Liver (tissue), 2 donors: ENCODE measurements at regions not wholly inside any gene's neighbourhood (a gene's known extent, or its start where the extent isn't known, plus 50 kb on each side); places are given as distances from the start of the nearest gene placed in this dataset.

Experiments used
- FOXA2 ChIP-seq: IDR thresholded peaks from 2 replicates; pipeline ENCODE4 v1.6.1; 2016; ENCODE audit warnings: antibody characterized with exemption
- RXRA ChIP-seq, 2 donors: IDR thresholded peaks; 2 replicates each; pipeline ENCODE4 v1.6.1; 2017 to 2018; ENCODE audit warnings: antibody characterized with exemption in 2 of 2, mild to moderate bottlenecking in 1 of 2
- donor health status: healthy.

DNA sequence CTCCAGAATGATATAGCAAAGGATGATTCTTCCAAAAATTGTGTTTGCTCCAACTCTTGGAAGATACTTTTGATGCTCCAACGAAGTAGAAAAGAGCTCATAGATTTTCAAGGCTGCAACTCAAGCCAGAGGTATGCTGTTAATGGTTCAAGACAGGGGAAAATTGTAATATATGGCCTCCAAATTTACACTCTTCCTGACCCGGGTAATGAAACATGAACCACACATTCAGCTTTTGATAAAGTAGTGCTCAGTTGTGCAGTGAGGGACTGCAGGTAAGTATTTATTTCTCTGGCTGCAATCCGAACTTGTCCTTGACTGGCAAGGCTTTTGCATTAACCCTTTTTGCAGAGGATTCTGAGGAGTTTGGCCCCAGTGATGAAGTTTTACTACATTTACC, 446.4 kb downstream of the RASEF start:
- no peak for TF ChIP-seq FOXA2
- TF ChIP-seq RXRA (IDR thresholded peaks at IDR 0.05): no peak
